ENCODE measurements at regions not wholly inside any gene's neighbourhood (a gene's known extent, or its start where the extent isn't known, plus 50 kb on each side); places are given as distances from the start of the nearest gene placed in this dataset.
A peak's percentile ranks its signal among the peaks of the same experiment; 100 is the strongest.

GRCh38 chr4:15361529-15361928 is 66.3 kb upstream of the C1QTNF7 start:
- H3K27ac ChIP-seq = no peak overlapping the region
- no peak for DNase-seq (ENCODE audit: low read depth, low spot score)

GRCh38 chr4:15362541-15362940 is 65.3 kb upstream of the C1QTNF7 start:
- DNase-seq (ENCODE audit: low read depth, low spot score) = no peak
- H3K27ac ChIP-seq = no peak overlapping the region

- H3K27ac ChIP-seq = no peak overlapping the region
- DNase-seq (ENCODE audit: low read depth, low spot score) = no peak
These were observed 63.6 kb upstream of the C1QTNF7 start for GRCh38 chr4:15364183-15364582.

- no peak for DNase-seq (ENCODE audit: low read depth, low spot score)
- H3K27ac ChIP-seq = no peak overlapping the region
These were observed 62.2 kb upstream of the C1QTNF7 start for GRCh38 chr4:15365641-15366040.

GRCh38 chr4:15366721-15367120 is 61.1 kb upstream of the C1QTNF7 start:
- H3K27ac ChIP-seq = no peak overlapping the region
- DNase-seq (ENCODE audit: low read depth, low spot score) = no peak

GRCh38 chr4:15368856-15369255 is 59.0 kb upstream of the C1QTNF7 start:
- no peak for DNase-seq (ENCODE audit: low read depth, low spot score)
- H3K27ac ChIP-seq = no peak overlapping the region

- no peak overlapping the region for H3K27ac ChIP-seq
- no peak for DNase-seq (ENCODE audit: low read depth, low spot score)
These were observed 57.5 kb upstream of the C1QTNF7 start for GRCh38 chr4:15370296-15370695.

- H3K27ac ChIP-seq = no peak overlapping the region
- DNase-seq (ENCODE audit: low read depth, low spot score) = no peak
These were observed 54.5 kb upstream of the C1QTNF7 start for GRCh38 chr4:15373363-15373762.

GRCh38 chr4:15374656-15375055 is 53.2 kb upstream of the C1QTNF7 start:
- H3K27ac ChIP-seq = no peak overlapping the region
- DNase-seq (ENCODE audit: low read depth, low spot score) = no peak

GRCh38 chr4:15375667-15376066 is 52.2 kb upstream of the C1QTNF7 start:
- no peak for DNase-seq (ENCODE audit: low read depth, low spot score)
- peak overlapping the region; percentile 55 for H3K27ac ChIP-seq

GRCh38 chr4:15376145-15376544 is 51.7 kb upstream of the C1QTNF7 start:
- DNase-seq (ENCODE audit: low read depth, low spot score) = no peak
- peak overlapping the region; percentile 55 for H3K27ac ChIP-seq

GRCh38 chr4:15376594-15376993 is 51.2 kb upstream of the C1QTNF7 start:
- peak overlapping the region; percentile 55 for H3K27ac ChIP-seq
- no peak for DNase-seq (ENCODE audit: low read depth, low spot score)

Data from epithelial cell of prostate (primary cell).